SW 1271 (cell line): ENCODE measurements at regions not wholly inside any gene's neighbourhood (a gene's known extent, or its start where the extent isn't known, plus 50 kb on each side); places are given as distances from the start of the nearest gene placed in this dataset.

ENCODE experiments used
- DNase-seq, 2 experiments: peaks; one replicate each; lab custom pipeline; 2025; lab: John Stamatoyannopoulos, UW

DNA sequence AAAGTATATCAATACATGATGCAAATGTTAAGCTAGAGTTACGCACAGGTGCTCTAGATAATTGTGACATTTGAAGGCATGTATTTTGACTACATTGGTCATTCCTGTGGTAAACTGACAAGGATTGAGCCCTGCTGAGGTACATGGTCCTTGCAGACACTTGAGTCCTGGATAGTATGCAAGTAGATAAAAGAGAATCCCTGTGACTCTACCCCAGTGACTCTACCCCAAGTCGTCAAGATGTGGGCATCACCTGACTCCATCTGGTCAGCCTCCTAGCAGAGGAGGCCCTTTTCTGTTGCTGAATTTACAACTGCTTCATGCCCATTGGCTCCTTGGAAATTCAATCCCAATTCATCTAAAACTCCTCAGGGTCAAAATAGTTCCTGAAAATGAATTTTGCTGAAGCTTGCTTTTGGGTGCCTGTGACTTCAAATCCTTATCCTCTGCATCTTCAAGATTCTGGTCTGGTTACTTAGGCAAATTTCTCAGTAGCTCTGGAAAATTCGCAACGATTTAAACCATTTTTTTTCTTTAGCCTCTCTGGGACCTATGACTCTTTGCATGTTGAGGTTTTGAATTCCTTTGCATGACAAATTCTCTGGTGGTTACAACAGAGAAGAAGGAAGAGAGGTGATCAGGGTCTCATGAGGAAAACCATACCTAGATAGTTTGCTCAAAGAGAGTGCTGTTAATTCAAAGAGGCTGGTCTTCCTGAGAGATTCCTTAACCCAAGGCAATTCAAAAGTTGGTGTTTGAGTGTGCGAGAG is 422.1 kb downstream of the FGF9 start:
- DNase-seq, result no peak

DNA sequence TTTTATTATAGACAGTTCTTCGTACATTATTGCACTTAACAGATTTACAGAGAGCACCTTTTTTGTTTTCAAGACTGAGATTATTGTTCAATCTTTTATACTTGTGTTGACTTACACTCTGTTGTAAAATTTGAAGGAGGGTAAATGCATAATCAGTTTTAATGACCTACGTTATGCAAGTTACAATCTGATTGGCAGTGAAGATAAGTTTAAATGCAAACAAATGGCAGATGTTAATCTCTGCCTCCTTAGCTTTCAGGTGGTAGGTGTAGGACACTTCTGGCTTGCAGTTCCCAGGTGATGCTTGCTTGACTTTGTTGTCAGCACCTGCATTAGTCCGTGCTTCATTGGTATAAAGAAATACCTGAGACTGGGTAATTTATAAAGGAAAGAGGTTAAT is 424.9 kb downstream of the FGF9 start:
- no peak for DNase-seq

DNA sequence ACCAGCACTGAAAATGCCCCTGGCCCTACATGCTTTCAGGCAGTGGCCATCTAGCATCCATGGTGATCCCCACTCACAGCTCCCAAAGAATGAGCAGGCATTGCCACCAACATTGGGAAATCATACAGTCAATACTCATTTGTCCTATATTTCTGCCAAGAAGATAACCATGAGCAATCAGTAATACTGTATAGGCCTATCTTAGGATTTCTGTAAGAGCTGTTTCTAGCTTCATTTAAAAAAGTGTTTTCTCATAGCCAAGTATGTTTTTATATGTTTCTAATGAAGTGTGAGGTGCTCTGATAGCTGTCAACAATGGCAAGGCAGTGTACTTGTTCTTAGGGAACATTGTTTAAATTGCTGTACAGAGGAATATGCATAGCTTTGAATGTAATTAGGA is 428.7 kb downstream of the FGF9 start:
- no peak for DNase-seq

DNA sequence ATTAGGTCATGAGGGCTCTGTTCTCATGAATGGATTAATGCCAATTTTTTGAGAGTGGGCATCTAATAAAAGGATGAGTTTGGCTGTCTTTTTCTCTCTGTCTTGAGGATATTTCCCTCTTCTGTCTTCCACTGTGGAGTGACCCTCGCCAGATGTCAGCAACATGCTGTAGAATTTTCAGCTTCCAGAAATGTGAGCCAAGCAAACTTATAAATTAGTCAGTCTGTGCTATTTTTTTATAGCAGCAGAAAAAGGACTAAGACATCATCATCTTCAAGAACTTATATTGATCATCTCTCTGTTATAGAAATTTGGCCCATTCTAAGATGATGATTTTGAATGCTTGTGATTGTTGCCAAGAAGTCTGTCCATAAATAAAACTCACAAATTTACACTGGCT is 431.4 kb downstream of the FGF9 start:
- no peak for DNase-seq

DNA sequence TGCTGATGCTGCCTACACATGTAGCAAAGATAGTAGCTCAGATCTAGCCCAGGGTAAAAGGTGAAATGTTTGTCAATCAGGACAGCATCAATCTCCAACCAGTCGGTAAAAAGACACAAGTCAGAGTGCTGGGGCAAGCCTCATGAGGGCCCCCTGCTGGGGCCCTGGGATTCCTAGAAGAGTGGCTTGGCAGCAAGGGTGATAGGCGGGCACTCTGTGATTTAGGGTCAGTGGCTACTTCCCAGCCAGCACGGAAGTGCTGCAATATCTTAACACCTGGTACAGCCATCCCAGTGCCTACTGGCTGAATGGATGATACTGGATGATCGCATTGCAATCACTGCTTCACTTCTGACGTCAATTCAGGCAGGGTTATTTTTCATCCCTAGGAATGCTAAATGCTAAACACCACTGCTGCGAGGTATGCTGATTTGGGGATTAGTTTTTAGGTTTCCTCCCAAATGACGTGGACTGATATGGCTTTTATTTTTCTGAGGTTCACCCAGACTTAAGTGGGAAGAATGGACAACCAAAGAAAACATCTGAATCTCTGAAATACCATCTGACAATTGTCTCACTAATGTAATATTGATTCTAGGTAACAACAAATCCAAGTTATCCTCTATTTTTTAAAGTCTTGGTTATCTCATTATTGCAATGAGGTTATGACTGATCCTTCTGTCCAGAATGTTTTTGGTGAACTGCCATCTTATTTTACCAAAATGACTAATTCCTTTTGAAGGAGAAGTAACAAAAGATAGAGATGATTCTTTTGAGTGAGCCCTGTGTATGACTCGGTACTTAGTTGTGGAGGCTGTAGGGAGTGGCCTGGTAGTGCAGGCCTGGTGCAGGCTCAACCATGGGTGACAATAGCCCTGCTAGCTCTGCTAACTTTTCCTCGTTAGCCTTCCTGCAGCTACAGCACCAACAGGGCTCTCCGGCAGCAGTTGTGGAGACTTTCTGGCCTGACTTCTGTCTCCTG is 432.5 kb downstream of the FGF9 start:
- no peak for DNase-seq

DNA sequence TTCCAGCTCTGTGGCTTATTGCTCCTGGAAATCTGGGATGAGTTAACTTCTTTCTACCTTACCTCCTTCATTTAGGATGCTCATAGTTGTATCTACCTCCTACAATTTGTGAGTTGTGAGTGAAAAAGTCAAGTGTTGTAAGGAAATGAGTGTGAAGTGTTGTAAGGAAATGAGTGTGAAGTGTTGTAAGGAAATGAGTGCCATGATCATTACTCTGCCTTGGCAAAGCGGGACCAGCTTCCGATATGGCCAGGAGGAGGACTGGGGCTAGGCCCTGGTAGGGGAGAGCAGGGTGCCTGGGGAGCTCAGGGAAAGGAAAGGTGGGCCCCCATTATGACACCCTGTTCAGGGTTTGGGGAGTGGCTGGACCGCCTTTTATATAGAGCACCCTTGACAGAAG is 435.2 kb downstream of the FGF9 start:
- DNase-seq, result no peak

DNA sequence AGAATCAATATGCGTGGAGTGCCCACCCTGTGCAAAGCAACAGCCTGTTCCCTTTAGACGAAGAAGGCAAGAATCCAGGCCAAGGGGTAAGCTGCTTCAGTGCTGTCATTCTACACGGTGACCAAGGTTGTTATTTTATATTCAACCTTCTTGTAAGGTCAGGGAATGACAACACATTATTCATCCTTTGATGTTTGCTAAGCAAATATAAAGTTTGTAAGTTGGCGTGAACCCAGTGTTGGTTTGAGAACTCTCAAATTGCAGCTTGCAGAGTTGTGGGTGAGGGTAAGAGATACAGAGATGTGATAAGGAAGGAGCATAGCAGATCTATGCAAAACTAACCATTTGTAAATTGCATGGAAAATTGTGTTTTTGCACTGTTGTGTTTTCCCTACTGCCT is 436.7 kb downstream of the FGF9 start:
- DNase-seq, result no peak

DNA sequence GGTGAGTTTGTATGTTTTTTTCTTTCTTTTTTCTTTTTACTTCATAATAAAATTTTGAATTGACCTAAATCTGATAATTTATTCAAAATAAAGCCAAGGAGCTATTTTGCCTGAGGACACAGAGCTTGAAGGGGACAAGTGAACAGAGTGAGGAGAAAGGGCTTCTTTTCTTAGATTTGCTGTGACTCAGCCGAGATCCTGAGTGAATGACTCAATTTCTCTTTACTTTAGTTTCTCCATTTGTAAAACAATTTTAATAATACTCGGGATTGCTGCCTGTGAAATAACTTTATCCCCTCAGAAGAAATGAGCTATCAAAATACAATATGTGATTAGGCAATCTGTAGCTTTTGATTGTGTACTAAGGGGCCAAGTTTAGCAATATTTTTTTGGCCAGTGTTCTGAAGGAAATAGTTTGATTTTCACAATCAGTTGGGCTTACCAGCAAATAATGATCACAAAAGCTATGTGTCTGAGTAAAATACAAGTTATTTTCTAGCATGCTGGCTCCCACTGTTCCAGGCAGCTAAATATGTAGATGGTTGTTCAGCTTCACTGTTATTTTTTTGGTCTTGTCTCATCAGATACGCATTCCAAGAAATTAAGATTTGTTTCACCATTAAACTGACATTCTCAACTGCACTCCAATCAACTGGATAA is 437.5 kb downstream of the FGF9 start:
- no peak for DNase-seq

DNA sequence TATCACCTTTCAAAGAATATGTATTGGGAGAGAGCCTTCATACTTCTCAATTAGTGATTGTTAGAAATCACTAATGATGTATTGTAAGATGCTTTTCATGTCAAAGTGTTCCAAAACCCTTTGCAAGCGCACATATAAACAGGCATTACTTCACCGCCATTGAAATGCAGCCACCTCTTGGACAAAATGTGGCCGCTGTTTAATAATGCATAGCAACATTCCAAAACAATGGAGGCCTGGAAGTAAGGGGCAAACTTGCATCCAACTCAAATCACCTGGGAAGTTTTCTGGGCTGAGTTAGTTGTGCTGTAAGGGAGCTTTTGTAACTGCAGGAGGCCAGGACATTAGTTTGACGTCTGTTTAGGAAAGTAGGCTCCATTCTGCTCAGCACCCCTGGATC is 438.1 kb downstream of the FGF9 start:
- DNase-seq, result no peak

DNA sequence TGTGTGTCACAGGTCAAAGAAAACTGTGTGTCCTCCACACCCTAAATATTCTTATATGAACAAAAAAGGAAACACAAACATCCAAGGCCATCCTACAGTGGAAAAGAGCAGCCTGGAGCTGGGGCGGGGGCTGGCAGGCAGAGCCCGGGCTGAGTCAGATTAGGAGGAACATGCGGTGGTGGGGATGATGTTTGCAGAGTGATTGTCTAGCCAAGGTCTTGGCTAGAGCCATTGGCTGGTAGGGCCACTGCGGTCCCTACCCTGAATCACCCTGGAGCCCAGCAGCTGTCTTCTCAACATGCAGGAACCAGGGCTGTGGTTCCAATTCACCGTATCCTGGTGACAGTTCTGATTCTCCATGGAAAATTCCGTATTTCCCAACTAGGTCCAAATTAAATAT is 439.5 kb downstream of the FGF9 start:
- no peak for DNase-seq

DNA sequence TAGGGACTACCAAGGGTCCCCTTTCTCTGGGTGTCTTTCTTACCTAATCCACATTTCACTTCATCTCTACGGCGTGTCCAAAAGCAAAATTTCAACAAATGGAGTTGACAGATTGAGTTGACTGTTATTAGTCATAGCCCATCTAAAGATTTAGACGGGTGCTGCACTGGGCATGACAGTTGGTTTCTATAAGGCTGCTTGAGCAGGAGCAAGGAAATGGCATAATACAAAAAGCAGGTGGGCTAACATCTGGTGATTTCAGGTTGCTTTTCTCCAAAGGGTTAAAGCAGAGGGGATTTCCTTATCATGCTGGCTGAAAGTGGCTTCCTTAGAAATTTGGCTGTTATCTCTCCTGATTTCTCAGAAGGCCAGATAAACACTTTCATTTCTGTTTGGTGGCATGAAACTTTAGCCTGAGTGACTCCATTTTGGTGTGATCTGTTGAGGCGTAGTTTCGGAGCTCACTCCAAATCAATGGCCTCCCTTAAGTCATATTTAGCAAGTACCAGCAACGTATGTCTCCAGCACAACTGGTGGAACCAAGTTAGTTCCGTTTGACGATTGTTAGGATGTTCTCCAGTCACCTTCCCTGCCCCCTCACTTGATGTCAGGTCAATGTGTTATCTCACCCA is 440.4 kb downstream of the FGF9 start:
- DNase-seq, result no peak

DNA sequence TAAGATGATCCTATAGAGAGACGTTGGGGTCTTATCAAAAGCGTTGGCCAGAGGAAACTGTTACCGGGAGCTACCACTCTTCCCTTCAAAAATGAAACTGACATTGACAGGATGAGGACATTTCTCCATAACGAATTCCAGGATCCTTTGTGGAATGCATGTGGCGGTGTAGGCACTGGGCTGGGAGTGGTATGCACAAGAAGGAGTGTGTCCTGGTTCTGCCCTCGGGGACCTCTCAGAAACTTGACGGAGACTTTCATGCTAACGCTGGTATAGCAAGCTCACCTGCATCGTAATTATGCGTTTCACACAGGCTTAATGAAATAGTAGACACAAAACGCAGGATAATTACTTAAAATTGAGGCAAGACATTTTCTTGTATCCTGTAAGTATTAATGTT is 441.1 kb downstream of the FGF9 start:
- no peak for DNase-seq

DNA sequence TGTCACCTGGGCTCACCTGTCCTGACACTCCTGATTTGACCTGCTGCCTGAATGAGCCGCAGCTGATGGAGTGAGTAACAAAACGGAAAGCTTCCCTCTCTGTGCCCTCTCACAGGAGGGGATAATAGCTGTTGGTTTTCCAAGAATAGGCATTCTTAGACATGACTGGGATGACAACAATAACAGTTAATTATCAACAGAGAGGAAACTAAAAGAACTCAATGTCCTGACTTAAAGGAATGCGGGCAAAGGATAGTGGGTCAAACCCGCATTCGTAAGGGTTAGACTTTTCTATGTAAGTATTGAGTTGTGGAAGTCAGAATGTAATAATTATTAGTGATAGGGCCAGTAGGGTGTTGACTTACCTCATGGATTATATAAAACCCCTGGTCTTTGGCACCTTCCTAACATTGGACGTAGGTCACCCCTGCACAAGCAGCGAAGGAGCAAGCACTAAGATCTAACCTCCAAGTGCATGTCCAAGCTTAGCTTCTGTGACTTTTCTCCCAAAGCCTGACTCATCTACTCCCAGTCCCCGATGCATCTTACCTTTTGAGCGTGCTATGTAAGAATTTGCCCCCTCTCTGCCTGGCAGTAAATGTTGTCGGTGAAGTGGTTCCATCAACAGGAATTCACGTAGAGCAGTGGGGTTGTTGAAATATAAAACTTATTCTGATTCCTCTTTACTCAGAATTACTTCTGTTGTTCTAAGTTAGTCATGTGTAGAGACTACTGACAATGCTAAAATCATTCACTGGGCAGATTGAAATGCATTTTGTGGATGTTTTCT is 442.3 kb downstream of the FGF9 start:
- DNase-seq, result no peak

DNA sequence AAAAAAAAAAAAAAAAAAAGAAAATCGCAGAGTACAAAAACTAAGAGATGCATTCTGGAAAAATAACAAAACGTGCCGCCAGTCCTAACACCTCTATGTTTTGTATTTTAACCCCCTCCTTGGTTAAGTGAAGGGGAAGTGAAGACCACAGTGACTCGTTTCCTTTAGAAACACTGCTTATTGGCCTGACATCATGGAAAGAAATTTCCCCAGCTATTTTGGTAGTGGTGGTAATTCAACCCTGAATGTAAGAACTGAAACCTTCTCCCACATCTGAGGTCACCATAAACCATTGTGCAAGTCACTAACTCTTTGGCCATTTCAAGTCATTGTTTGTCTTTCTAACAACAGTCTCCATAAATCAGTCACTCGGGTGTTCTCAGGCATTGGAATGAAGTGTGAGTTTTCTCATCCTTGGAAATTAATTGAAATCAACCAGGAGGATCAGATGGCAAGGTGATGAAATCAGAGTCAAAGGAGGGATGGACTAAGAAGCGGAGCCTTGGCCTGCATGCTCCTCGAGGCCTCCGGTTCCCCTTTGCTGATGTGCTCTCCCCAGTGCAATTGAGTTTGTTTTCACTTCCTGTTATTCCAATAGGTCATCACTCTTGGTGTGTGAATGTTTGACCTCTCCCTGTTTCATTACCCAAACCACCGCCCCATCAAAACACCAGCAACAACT is 443.9 kb downstream of the FGF9 start:
- DNase-seq, result no peak

DNA sequence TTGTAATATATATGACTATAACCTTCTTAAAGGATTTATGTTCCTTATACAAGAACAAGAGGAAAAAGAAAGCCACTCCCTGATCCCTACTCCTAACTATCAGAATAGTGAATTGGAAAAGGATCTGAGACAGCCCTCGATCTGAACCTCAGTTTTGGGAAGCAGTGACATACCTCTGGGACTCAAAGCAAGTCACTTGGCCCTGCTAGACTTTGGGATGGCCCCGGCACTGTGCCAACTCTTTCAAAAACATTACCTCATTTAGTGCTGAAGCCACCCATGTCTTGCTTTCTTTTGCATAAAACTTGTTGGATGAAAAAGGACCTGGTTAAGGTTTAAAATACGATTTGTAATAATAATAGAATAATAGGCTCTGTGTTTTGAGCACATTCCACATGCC is 447.3 kb downstream of the FGF9 start:
- DNase-seq, result no peak

DNA sequence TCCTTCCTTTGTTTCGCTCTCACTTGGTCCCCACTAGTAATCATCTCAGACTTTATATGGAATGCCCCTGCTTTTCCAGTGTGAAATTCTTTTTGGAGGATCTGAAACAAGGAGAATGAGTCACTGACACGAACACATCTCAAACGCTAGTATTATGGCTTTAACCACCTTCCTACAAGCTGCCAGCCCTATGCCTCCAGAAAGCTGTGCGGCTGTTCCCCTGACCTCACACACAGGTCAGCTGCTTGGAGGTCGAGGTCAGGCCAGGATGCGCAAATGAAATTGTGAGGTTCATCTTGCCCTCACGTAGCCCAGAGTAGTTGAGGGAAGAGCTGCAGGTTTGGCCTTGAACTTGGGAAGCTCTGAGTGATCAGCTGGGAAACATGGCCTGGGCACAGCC is 449.8 kb downstream of the FGF9 start:
- no peak for DNase-seq

DNA sequence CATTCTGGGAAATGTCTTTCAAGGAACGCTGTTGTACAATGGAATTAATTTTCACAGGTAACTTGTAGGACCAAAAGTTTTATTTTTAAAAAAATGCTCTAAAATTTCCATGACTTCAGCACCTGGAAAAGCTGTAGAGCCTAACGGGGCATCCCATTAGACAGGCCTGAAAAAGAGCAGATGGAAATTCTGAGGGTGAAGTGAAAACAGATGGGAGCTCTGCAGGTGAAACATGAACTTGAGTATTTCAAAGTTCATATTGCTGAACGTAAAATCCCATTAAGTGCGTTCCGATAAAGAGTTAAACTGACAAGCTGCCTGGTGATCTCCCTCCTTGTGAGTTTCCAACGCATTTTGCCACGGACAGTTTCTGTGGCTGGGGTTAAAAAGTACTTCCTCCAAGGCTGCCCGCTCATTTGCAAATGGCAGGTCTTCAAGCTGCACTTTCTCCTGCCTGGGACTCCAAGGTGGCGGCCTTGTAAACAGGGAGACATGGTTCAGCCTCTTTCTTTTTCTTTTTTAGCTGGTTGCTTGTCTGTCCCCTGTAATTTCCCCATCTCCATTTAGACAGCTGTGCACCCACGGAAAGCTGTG is 450.4 kb downstream of the FGF9 start:
- DNase-seq, result no peak

DNA sequence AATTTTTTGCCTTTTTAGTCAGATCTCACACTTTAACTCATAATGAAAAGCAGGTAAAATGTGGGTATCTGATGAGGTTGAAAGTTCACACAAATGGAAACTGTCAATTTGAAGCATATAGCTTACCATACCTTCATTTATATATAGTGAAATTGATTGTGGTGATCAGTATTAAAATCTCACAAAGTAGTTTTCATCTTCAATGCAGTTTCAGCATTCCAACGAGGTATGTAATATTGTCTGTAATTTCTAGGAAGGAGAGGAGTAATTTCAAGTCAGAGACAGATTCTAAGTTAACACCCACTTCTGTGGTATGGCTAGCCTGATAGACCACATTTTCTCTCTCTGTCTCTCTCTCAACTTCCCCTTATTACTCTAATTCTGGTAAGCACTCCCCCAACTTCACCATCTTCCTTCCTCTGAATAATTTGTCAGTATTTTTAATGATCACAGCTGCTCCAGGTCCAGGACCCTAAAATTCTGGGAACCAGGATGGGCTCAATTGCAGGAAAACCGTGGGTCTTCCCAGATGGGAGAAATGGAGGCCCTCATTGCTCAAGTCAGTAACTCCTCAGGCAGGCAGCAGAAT is 455.7 kb downstream of the FGF9 start:
- no peak for DNase-seq

DNA sequence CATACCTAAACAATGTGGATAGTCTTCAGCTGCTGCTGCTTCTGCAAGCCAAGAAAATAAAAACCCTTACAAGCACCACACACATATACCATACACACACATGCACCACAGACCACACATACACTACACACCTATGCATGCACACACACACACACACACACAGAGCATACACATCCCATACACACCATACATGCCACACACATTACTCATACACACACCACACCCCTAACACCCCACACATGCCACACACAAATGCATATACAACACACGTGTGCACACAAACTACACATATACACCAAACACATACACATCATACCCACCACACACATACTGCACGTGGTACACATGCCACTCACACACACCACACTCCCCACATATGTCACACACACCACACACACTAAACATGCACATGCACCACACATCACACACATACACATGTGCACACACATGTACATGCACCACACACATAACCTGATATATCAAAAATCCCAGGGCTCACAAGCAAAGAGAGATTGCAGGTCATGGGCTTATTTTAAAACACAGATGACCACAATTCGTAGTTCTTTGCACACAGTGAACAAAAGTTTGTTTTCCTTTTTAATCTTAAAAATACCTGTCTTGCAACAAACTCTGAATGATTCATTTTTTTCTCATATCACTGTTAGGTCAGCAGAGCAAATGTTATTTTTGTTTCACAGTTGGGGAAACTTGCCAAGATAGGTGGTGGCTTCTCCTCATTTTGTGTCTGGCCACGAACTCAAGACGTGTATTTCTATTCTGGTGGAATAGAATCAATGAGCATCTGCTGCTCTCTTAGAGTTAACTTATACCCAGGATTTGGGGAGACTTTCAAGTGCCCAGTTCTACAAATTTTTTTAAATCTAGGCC is 456.6 kb downstream of the FGF9 start:
- DNase-seq, result no peak
